Mucosa of gallbladder (tissue), 1 donor: ENCODE measurements at regions not wholly inside any gene's neighbourhood (a gene's known extent, or its start where the extent isn't known, plus 50 kb on each side); places are given as distances from the start of the nearest gene placed in this dataset.
A peak's percentile ranks its signal among the peaks of the same experiment; 100 is the strongest.
"Not testable (repeated sequence)": the region's sequence is repeated elsewhere in the genome, so short reads cannot be mapped to it uniquely, and the experiment has no call there.

Experiments
- DNase-seq: peaks from one replicate; pipeline ENCODE4 v3.0.0-alpha.2; 2020; ENCODE audit warnings: low spot score
- donor health status: DM: no; HTN: no; CAD: no.

GRCh38 chrX:10676235-10676957 is 56.0 kb upstream of the MID1 start:
- DNase-seq = no peak

GRCh38 chrX:10677490-10677889 is 57.1 kb upstream of the MID1 start:
- no peak for DNase-seq

GRCh38 chrX:10679387-10679786 is 59.0 kb upstream of the MID1 start:
- DNase-seq = no peak

GRCh38 chrX:10681167-10681566 is 60.8 kb upstream of the MID1 start:
- no peak for DNase-seq

GRCh38 chrX:10683631-10684030 is 63.2 kb upstream of the MID1 start:
- DNase-seq = not testable (repeated sequence)

- DNase-seq = no peak
Measured at GRCh38 chrX:10685923-10686595, 65.7 kb upstream of the MID1 start.

- DNase-seq = not testable (repeated sequence)
Measured at GRCh38 chrX:10691751-10692150, 71.4 kb upstream of the MID1 start.

GRCh38 chrX:10697616-10698317 is 77.4 kb upstream of the MID1 start:
- DNase-seq = no peak

- DNase-seq = no peak
Measured at GRCh38 chrX:10698318-10698640, 77.9 kb upstream of the MID1 start.

GRCh38 chrX:10702031-10702430 is 81.6 kb upstream of the MID1 start:
- DNase-seq = no peak

- not testable (repeated sequence) for DNase-seq
Measured at GRCh38 chrX:10706342-10706741, 86.0 kb upstream of the MID1 start.

- no peak for DNase-seq
Measured at GRCh38 chrX:10707773-10708172, 87.4 kb upstream of the MID1 start.

GRCh38 chrX:10709276-10709675 is 88.9 kb upstream of the MID1 start:
- DNase-seq = no peak

- DNase-seq = no peak
Measured at GRCh38 chrX:10714531-10714930, 94.1 kb upstream of the MID1 start.

GRCh38 chrX:10722851-10723250 is 102.5 kb upstream of the MID1 start:
- DNase-seq = peak; percentile 55

- DNase-seq = no peak
Measured at GRCh38 chrX:10725071-10725470, 104.7 kb upstream of the MID1 start.

GRCh38 chrX:10726647-10727046 is 106.3 kb upstream of the MID1 start:
- no peak for DNase-seq

GRCh38 chrX:10728806-10729389 is 108.5 kb upstream of the MID1 start:
- DNase-seq = no peak

- DNase-seq = no peak
Measured at GRCh38 chrX:10739426-10739825, 119.0 kb upstream of the MID1 start.

- DNase-seq = no peak
Measured at GRCh38 chrX:10741003-10741402, 120.6 kb upstream of the MID1 start.

GRCh38 chrX:10741550-10741949 is 121.2 kb upstream of the MID1 start:
- DNase-seq = no peak

GRCh38 chrX:10743476-10743875 is 123.1 kb upstream of the MID1 start:
- no peak for DNase-seq

- DNase-seq = no peak
Measured at GRCh38 chrX:10744007-10744406, 123.6 kb upstream of the MID1 start.
